ENCODE measurements at regions not wholly inside any gene's neighbourhood (a gene's known extent, or its start where the extent isn't known, plus 50 kb on each side); places are given as distances from the start of the nearest gene placed in this dataset.

DNA sequence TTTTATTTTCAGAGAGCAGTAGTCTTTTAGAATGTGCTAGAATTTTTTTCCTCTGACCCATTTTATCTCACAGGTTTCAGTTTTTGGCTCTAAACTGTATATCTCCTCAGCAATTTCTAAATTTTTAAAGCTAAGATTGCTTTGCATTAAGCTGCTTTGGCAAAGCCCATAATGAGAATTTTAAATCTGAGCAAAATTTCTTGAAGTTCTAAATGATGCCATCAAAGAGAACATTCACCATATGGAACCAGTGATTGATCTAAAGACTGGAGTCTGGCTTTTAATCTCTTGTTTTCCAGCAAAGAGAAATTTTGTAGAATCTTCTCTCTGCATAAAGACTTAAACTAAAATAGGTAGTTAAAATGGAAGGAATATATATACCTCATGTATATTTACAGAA, 313.6 kb downstream of the TBC1D32 start:
- no peaks in the 10 kb centered on the region for H3K36me3 ChIP-seq
- no peaks in the 10 kb centered on the region for H3K4me1 ChIP-seq
- intact Hi-C loops (cut with DNase I): no loop called here
- no peaks in the 10 kb centered on the region for H3K9me3 ChIP-seq
- no peak overlapping the region for H3K9ac ChIP-seq (ENCODE audit: low read depth in 2 of 2, low read length in 2 of 2)
- no peak overlapping the region for H3K27ac ChIP-seq
- DNase-seq: no peak
- H3K4me3 ChIP-seq: no peak overlapping the region
- H3K27me3 ChIP-seq: no peaks in the 10 kb centered on the region
- TF ChIP-seq, protein P1, sequence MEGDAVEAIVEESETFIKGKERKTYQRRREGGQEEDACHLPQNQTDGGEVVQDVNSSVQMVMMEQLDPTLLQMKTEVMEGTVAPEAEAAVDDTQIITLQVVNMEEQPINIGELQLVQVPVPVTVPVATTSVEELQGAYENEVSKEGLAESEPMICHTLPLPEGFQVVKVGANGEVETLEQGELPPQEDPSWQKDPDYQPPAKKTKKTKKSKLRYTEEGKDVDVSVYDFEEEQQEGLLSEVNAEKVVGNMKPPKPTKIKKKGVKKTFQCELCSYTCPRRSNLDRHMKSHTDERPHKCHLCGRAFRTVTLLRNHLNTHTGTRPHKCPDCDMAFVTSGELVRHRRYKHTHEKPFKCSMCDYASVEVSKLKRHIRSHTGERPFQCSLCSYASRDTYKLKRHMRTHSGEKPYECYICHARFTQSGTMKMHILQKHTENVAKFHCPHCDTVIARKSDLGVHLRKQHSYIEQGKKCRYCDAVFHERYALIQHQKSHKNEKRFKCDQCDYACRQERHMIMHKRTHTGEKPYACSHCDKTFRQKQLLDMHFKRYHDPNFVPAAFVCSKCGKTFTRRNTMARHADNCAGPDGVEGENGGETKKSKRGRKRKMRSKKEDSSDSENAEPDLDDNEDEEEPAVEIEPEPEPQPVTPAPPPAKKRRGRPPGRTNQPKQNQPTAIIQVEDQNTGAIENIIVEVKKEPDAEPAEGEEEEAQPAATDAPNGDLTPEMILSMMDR (IDR thresholded peaks at IDR 0.05): no peak

DNA sequence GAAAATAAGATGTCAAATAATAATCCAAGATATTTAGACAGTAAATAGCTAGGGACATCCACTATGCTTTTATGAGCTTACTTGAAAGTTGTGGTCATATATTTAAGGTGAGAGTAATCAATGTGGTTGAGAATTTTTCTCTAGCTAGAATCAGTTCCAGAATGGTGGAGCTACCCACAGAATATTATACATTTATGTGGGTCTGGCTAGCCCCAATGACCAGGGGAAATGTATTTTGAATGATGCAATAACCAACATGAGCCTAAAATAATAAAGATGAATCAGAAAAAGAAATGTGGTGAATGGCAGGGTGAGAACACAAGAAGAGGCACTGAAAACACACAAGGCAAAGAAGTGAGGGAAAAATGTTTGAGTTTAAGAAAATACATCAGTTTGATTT, 325.7 kb downstream of the TBC1D32 start:
- no peaks in the 10 kb centered on the region for H3K36me3 ChIP-seq
- intact Hi-C loops (cut with DNase I): no loop called here
- no peak for DNase-seq
- no peak overlapping the region for H3K4me3 ChIP-seq
- H3K9me3 ChIP-seq: no peaks in the 10 kb centered on the region
- no peaks in the 10 kb centered on the region for H3K27me3 ChIP-seq
- H3K4me1 ChIP-seq: no peaks in the 10 kb centered on the region
- H3K9ac ChIP-seq (ENCODE audit: low read depth in 2 of 2, low read length in 2 of 2): no peak overlapping the region
- H3K27ac ChIP-seq: no peak overlapping the region
- TF ChIP-seq, protein P1 (IDR thresholded peaks at IDR 0.05): no peak

DNA sequence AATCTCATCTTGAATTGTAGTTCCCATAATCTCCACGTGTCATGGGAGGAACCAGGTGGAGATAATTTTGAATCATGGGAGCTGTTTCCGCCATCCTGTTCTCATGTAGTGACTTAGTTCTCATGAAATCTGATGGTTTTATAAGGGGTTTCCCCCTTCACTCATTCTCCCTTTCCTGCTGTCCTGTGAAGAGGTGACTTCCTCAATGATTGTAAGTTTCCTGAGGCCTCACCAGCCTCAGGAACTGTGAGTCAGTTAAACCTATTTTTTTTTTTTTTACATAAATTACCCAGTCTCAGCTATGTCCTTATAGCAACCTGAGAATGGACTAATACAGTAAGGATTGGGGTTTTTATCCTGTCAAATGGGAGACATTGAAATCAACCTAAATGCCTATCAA, 328.3 kb downstream of the TBC1D32 start:
- H3K9ac ChIP-seq (ENCODE audit: low read depth in 2 of 2, low read length in 2 of 2): no peak overlapping the region
- no peak overlapping the region for H3K27ac ChIP-seq
- TF ChIP-seq, protein P1 (IDR thresholded peaks at IDR 0.05): no peak
- intact Hi-C loops (cut with DNase I): no loop called here
- H3K36me3 ChIP-seq: no peaks in the 10 kb centered on the region
- no peaks in the 10 kb centered on the region for H3K9me3 ChIP-seq
- no peaks in the 10 kb centered on the region for H3K27me3 ChIP-seq
- DNase-seq: no peak
- no peaks in the 10 kb centered on the region for H3K4me1 ChIP-seq
- H3K4me3 ChIP-seq: no peak overlapping the region

DNA sequence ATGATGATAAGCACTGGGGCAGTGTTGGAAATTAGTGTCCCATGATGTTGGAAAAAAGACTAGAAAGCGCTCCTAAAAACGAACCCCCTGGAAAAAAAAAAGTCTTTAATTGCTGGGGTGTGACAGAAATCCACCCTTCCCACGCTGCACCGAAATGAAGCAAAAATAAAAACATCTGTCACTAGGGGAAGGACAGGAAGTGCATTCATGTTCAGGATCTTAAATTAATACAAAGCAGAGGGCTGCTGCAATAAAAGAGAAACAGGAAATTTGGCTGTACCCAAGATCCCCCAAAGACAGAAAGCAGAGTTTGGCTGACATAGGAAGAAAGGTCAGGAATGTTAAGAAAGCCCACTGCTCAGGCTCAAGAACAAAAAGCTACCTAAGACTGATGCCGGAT, 333.9 kb downstream of the TBC1D32 start:
- no peaks in the 10 kb centered on the region for H3K4me1 ChIP-seq
- no peak overlapping the region for H3K27ac ChIP-seq
- TF ChIP-seq, protein P1 (IDR thresholded peaks at IDR 0.05): no peak
- no peak overlapping the region for H3K9ac ChIP-seq (ENCODE audit: low read depth in 2 of 2, low read length in 2 of 2)
- H3K36me3 ChIP-seq: no peaks in the 10 kb centered on the region
- DNase-seq: no peak
- H3K27me3 ChIP-seq: no peaks in the 10 kb centered on the region
- intact Hi-C loops (cut with DNase I): no loop called here
- no peak overlapping the region for H3K4me3 ChIP-seq
- H3K9me3 ChIP-seq: no peaks in the 10 kb centered on the region

DNA sequence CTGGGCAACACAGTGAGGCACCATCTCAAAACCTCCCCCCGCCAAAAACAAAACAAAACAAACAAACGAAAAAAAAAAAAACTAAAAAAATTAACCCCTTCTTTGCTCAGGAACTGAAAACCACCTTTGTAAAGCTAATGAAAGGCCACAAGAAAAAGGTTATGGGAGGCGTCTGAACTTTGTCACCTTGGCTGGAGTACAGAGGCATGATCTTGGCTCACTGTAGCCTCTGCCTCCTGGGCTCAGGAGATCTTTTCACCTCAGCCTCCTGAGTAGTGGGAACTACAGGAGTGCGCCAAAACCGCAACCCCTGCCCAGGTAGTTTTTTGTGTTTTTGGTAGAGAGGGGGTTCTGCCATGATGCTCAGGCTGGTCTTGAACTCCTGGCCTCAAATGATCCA, 337.9 kb downstream of the TBC1D32 start:
- TF ChIP-seq, protein P1 (IDR thresholded peaks at IDR 0.05): no peak
- Histone ChIP-seq H3K27me3 (no peaks in the 10 kb centered on the region), H3K9ac (ENCODE audit: low read depth in 2 of 2, low read length in 2 of 2) (no peak overlapping the region), H3K4me3 (no peak overlapping the region), H3K4me1 (no peaks in the 10 kb centered on the region), H3K9me3 (no peaks in the 10 kb centered on the region), H3K36me3 (no peaks in the 10 kb centered on the region), H3K27ac (no peak overlapping the region)
- DNase-seq: no peak
- intact Hi-C loops (cut with DNase I): no loop called here

DNA sequence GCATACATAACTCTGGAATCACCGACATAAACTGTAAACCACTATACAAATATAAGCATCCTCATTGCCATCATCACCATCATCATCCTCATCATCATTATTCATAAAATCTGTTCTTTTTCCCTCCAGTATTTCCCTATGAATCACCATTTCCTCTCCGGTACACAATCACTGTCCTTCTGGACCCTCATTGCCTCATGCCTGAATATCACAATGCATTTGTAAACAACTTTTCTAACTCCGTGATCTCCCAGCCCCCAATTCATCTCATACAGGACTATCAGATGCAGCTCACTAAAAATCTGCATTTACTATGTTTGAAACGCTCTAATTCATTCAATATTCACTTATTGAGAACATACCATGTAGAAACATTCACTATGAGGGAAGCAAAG, 339.7 kb downstream of the TBC1D32 start:
- H3K9me3 ChIP-seq: no peaks in the 10 kb centered on the region
- H3K36me3 ChIP-seq: no peaks in the 10 kb centered on the region
- H3K27me3 ChIP-seq: no peaks in the 10 kb centered on the region
- TF ChIP-seq, protein P1 (IDR thresholded peaks at IDR 0.05): no peak
- H3K4me3 ChIP-seq: no peak overlapping the region
- H3K27ac ChIP-seq: no peak overlapping the region
- H3K4me1 ChIP-seq: no peaks in the 10 kb centered on the region
- intact Hi-C loops (cut with DNase I): no loop called here
- no peak overlapping the region for H3K9ac ChIP-seq (ENCODE audit: low read depth in 2 of 2, low read length in 2 of 2)
- DNase-seq: no peak

Measured in colonic mucosa (tissue), 4 donors.